Thyroid gland (tissue), 4 donors: ENCODE measurements at regions not wholly inside any gene's neighbourhood (a gene's known extent, or its start where the extent isn't known, plus 50 kb on each side); places are given as distances from the start of the nearest gene placed in this dataset.

Experiments
- DNase-seq, 2 donors: peaks; one replicate each; pipeline ENCODE4 v3.0.0-alpha.2; 2019
- H3K27ac ChIP-seq, 3 donors: fragments of 200-600 bp; sonication (generic); 1 replicate in 2 of 3; 2 replicates in 1 of 3; pipeline ENCODE4 v1.5.1; 2016 to 2019; ENCODE audit warnings: mild to moderate bottlenecking in 1 of 3, moderate library complexity in 1 of 3
- H3K27me3 ChIP-seq: fragments of 200-600 bp; sonication (generic); one replicate; pipeline ENCODE4 v1.5.1; 2019
- H3K36me3 ChIP-seq, 2 donors: fragments of 200-600 bp; sonication (generic); one replicate each; pipeline ENCODE4 v1.5.1; 2016 to 2019
- H3K4me1 ChIP-seq, 2 donors: fragments of 200-600 bp; sonication (generic); one replicate each; pipeline ENCODE4 v1.5.1; 2017 to 2019
- H3K4me3 ChIP-seq, 3 donors: fragments of 200-600 bp; sonication (generic); replicated peaks in 1 of 3; 1 replicate in 2 of 3; 2 replicates in 1 of 3; pipeline ENCODE4 v1.5.1; 2016; ENCODE audit warnings: mild to moderate bottlenecking in 1 of 3
- H3K9me3 ChIP-seq: fragments of 200-600 bp; sonication (generic); one replicate; pipeline ENCODE4 v1.5.1; 2017
- POLR2A ChIP-seq, 2 donors: fragments of 450-650 bp; IDR thresholded peaks; one replicate each; pipeline ENCODE4 v1.6.1; 2017; ENCODE audit warnings: antibody characterized with exemption in 2 of 2, mild to moderate bottlenecking in 2 of 2, moderate library complexity in 1 of 2
- WGBS, 2 donors: methylation state at CpG; one replicate each; pipeline ENCODE4 v1.1.5; 2017; 5-methylcytosine and 5-hydroxymethylcytosine counted together
- intact Hi-C: fragments of 100-400 bp; cut with DNase I; formaldehyde crosslinking; loops from one replicate; pipeline ENCODE4 v1.15.1; 2023
- TF ChIP-seq, protein P1 (sequence below), 6 experiments: fragments of 200-600 bp in 3 of 6; fragments of 450-650 bp in 3 of 6; sonication (generic) in 3 of 6; IDR thresholded peaks; one replicate each; pipeline ENCODE4 v1.5.1; 2016 to 2019; ENCODE audit warnings: antibody characterized with exemption in 6 of 6, mild to moderate bottlenecking in 2 of 6, inconsistent platforms in 1 of 6, moderate library complexity in 1 of 6

- WGBS, 2 donors = 80 to 81% methylated on average over 1 of the region's 1 CpG
- no peaks in the 10 kb centered on the region for H3K9me3 ChIP-seq
- no peaks in the 10 kb centered on the region for H3K4me1 ChIP-seq
- H3K36me3 ChIP-seq = no peaks in the 10 kb centered on the region
- TF ChIP-seq, protein P1, sequence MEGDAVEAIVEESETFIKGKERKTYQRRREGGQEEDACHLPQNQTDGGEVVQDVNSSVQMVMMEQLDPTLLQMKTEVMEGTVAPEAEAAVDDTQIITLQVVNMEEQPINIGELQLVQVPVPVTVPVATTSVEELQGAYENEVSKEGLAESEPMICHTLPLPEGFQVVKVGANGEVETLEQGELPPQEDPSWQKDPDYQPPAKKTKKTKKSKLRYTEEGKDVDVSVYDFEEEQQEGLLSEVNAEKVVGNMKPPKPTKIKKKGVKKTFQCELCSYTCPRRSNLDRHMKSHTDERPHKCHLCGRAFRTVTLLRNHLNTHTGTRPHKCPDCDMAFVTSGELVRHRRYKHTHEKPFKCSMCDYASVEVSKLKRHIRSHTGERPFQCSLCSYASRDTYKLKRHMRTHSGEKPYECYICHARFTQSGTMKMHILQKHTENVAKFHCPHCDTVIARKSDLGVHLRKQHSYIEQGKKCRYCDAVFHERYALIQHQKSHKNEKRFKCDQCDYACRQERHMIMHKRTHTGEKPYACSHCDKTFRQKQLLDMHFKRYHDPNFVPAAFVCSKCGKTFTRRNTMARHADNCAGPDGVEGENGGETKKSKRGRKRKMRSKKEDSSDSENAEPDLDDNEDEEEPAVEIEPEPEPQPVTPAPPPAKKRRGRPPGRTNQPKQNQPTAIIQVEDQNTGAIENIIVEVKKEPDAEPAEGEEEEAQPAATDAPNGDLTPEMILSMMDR (IDR thresholded peaks at IDR 0.05) = no peak
- TF ChIP-seq POLR2A (IDR thresholded peaks at IDR 0.05) = no peak
- H3K27me3 ChIP-seq = no peaks in the 10 kb centered on the region
- H3K27ac ChIP-seq = no peak overlapping the region
- DNase-seq = no peak
- intact Hi-C loops = no loop called here
- no peak overlapping the region for H3K4me3 ChIP-seq
These were observed 879.1 kb upstream of the NEGR1 start for GRCh38 chr1:73161418-73161817.

DNA sequence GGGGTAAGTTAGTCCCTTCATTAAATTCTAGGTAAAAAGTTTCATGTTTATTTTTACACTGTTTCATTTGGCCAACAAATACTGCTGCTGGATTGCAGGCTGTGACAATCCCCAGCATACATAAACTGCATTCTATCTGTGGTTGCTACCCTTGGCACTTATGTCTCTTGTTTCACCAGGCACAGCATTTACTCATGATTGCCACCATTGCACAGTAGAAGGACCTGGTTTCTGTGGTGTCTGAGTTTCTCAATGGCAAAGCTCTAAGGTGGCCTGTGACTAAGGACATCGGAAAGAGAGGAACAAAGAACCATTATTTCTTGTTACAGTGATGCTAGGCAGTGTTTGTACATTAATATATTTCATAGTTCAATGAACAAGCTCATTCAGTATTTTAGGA, 878.4 kb upstream of the NEGR1 start:
- 83 to 100% methylated on average over 1 of the region's 1 CpG for WGBS, 2 donors
- no peak for DNase-seq
- Histone ChIP-seq H3K36me3 (no peaks in the 10 kb centered on the region), H3K9me3 (no peaks in the 10 kb centered on the region), H3K27me3 (no peaks in the 10 kb centered on the region), H3K4me1 (no peaks in the 10 kb centered on the region), H3K4me3 (no peak overlapping the region), H3K27ac (no peak overlapping the region)
- TF ChIP-seq POLR2A (IDR thresholded peaks at IDR 0.05) = no peak
- TF ChIP-seq, protein P1 (IDR thresholded peaks at IDR 0.05) = no peak
- intact Hi-C loops = no loop called here

GRCh38 chr1:73144311-73144710, 862.0 kb upstream of the NEGR1 start:
- Histone ChIP-seq H3K27me3 (no peaks in the 10 kb centered on the region), H3K4me1 (no peaks in the 10 kb centered on the region), H3K9me3 (no peaks in the 10 kb centered on the region), H3K4me3 (no peak overlapping the region), H3K27ac (no peak overlapping the region), H3K36me3 (no peaks in the 10 kb centered on the region)
- intact Hi-C loops = no loop called here
- no peak for TF ChIP-seq POLR2A (IDR thresholded peaks at IDR 0.05)
- TF ChIP-seq, protein P1 (IDR thresholded peaks at IDR 0.05) = no peak
- DNase-seq = no peak

DNA sequence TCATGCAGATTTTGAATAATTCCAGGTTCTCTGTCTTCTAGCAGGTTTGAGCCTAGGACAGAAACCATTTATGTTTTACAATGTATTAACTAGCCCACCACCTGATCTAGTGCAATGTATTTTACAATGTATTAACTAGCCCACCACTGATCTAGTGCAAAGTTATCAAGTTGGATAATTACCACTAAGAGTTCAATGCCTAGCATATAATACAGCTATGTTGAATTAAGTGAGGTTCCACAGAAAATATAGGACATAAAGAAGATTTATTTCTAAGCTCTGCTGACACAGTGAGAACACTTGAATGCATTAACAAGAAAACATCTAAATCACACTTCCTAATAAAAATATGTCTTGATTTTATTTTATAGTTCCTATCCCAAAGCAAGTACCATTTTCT, 854.6 kb upstream of the NEGR1 start:
- no peak for TF ChIP-seq POLR2A (IDR thresholded peaks at IDR 0.05)
- TF ChIP-seq, protein P1 (IDR thresholded peaks at IDR 0.05) = no peak
- intact Hi-C loops = no loop called here
- no peak overlapping the region for H3K4me3 ChIP-seq
- H3K9me3 ChIP-seq = no peaks in the 10 kb centered on the region
- H3K27me3 ChIP-seq = no peaks in the 10 kb centered on the region
- no peak for DNase-seq
- H3K36me3 ChIP-seq = no peaks in the 10 kb centered on the region
- H3K27ac ChIP-seq = no peak overlapping the region
- H3K4me1 ChIP-seq = no peaks in the 10 kb centered on the region

DNA sequence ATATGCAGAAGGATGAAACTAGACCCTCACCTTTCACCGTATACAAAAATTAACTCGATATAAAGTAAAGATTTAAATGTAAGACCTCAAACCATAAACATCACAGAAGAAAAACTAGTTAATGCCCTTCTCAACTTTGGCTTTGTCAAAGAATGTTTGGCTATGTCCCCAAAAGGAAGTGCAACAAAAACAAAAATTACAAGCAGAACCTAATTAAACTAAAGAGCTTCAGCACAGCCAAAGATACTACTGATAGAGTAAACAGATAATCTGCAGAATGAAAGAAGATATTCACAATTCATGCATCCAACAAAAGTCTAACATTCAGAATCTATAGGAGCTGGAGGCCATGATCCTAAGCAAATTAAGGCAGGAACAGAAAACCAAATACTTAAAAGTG, 824.6 kb upstream of the NEGR1 start:
- no peaks in the 10 kb centered on the region for H3K36me3 ChIP-seq
- no peak for TF ChIP-seq POLR2A (IDR thresholded peaks at IDR 0.05)
- TF ChIP-seq, protein P1 (IDR thresholded peaks at IDR 0.05) = no peak
- no peak for DNase-seq
- WGBS, 2 donors = 97 to 99% methylated on average over 2 of the region's 2 CpGs
- H3K27me3 ChIP-seq = no peaks in the 10 kb centered on the region
- no peak overlapping the region for H3K4me3 ChIP-seq
- H3K9me3 ChIP-seq = no peaks in the 10 kb centered on the region
- no peak overlapping the region for H3K27ac ChIP-seq
- H3K4me1 ChIP-seq = no peaks in the 10 kb centered on the region
- intact Hi-C loops = no loop called here
